DMS79 treated with DMSO at 0.1 percent for 48 hours (cell line): ENCODE measurements at regions not wholly inside any gene's neighbourhood (a gene's known extent, or its start where the extent isn't known, plus 50 kb on each side); places are given as distances from the start of the nearest gene placed in this dataset.
"Not testable (repeated sequence)": the region's sequence is repeated elsewhere in the genome, so short reads cannot be mapped to it uniquely, and the experiment has no call there.

Experiments used
- DNase-seq: peaks from one replicate; lab custom pipeline; 2025; lab: John Stamatoyannopoulos, UW

- DNase-seq: no peak
Observed at GRCh38 chr3:10703875-10704274, 112.2 kb upstream of the SLC6A11 start.

- no peak for DNase-seq
Observed at GRCh38 chr3:10706156-10706739, 109.8 kb upstream of the SLC6A11 start.

- no peak for DNase-seq
Observed at GRCh38 chr3:10706740-10707399, 109.2 kb upstream of the SLC6A11 start.

- no peak for DNase-seq
Observed at GRCh38 chr3:10707400-10708215, 108.4 kb upstream of the SLC6A11 start.

- no peak for DNase-seq
Observed at GRCh38 chr3:10708216-10708893, 107.7 kb upstream of the SLC6A11 start.

- no peak for DNase-seq
Observed at GRCh38 chr3:10709110-10709781, 106.8 kb upstream of the SLC6A11 start.

- no peak for DNase-seq
Observed at GRCh38 chr3:10712121-10712520, 103.9 kb upstream of the SLC6A11 start.

- DNase-seq: no peak
Observed at GRCh38 chr3:10713656-10714055, 102.4 kb upstream of the SLC6A11 start.

- DNase-seq: no peak
Observed at GRCh38 chr3:10715886-10716285, 100.1 kb upstream of the SLC6A11 start.

GRCh38 chr3:10716964-10717363 is 99.1 kb upstream of the SLC6A11 start:
- DNase-seq: no peak

- DNase-seq: no peak
Observed at GRCh38 chr3:10717756-10718155, 98.3 kb upstream of the SLC6A11 start.

- DNase-seq: no peak
Observed at GRCh38 chr3:10721101-10721500, 94.9 kb upstream of the SLC6A11 start.

GRCh38 chr3:10722911-10723310 is 93.1 kb upstream of the SLC6A11 start:
- peak; percentile 1 for DNase-seq

GRCh38 chr3:10723991-10724390 is 92.0 kb upstream of the SLC6A11 start:
- no peak for DNase-seq

GRCh38 chr3:10725067-10725466 is 91.0 kb upstream of the SLC6A11 start:
- no peak for DNase-seq

- no peak for DNase-seq
Observed at GRCh38 chr3:10725846-10726245, 90.2 kb upstream of the SLC6A11 start.

GRCh38 chr3:10726787-10727186 is 89.2 kb upstream of the SLC6A11 start:
- DNase-seq: no peak

- no peak for DNase-seq
Observed at GRCh38 chr3:10729439-10729838, 86.6 kb upstream of the SLC6A11 start.

- no peak for DNase-seq
Observed at GRCh38 chr3:10732292-10732691, 83.7 kb upstream of the SLC6A11 start.

GRCh38 chr3:10733297-10733696 is 82.7 kb upstream of the SLC6A11 start:
- DNase-seq: no peak

- DNase-seq: not testable (repeated sequence)
Observed at GRCh38 chr3:10736444-10736843, 79.6 kb upstream of the SLC6A11 start.

- no peak for DNase-seq
Observed at GRCh38 chr3:10737785-10738184, 78.2 kb upstream of the SLC6A11 start.
